PC-3 (cell line): ENCODE measurements at regions not wholly inside any gene's neighbourhood (a gene's known extent, or its start where the extent isn't known, plus 50 kb on each side); places are given as distances from the start of the nearest gene placed in this dataset.
"Not testable (repeated sequence)": the region's sequence is repeated elsewhere in the genome, so short reads cannot be mapped to it uniquely, and the experiment has no call there.

Experiments
- ATAC-seq: fragments of 200-7000 bp; cut with Tn5 transposase; 2 replicates; pipeline ENCODE4 v1.9.1; 2020; ENCODE audit warnings: mild to moderate bottlenecking, moderate library complexity
- BruUV-seq: library from RNA; stranded (reverse); fragments of 400-500 nt; replicated peaks from 2 replicates; lab custom pipeline; 2021; lab: Mats Ljungman, UMichigan
- CTCF ChIA-PET: fragments of 300-600 bp; sonication (Branson Sonifier 250); formaldehyde crosslinking; loops from one replicate; lab custom pipeline; 2022; ENCODE audit warnings: antibody characterized with exemption; lab: Charles Lee
- POLR2A ChIA-PET: fragments of 300-600 bp; sonication (Branson Sonifier 250); formaldehyde crosslinking; loops from one replicate; lab custom pipeline; 2022; ENCODE audit warnings: antibody characterized with exemption; ENCODE audit not compliant: unreplicated experiment; lab: Charles Lee
- DNase-seq: peaks from one replicate; pipeline ENCODE4 v3.0.0-alpha.2; 2015
- H2AFZ ChIP-seq: fragments of 300-600 bp; sonication (generic); 2 replicates; pipeline ENCODE4 v1.6.0; 2016; ENCODE audit warnings: antibody characterized with exemption, low read length
- H3F3A ChIP-seq: fragments of 300-600 bp; sonication (generic); one replicate; pipeline ENCODE4 v1.6.0; 2017; ENCODE audit warnings: antibody characterized with exemption, low read length, control low read depth, mild to moderate bottlenecking; ENCODE audit not compliant: unreplicated experiment
- H3K27ac ChIP-seq: fragments of 300-600 bp; sonication (generic); 2 replicates; pipeline ENCODE4 v1.5.1; 2016; ENCODE audit warnings: mild to moderate bottlenecking, low read length
- H3K27me3 ChIP-seq: fragments of 300-600 bp; sonication (generic); 2 replicates; pipeline ENCODE4 v1.6.1; 2016; ENCODE audit warnings: low read length, mixed read lengths
- H3K36me3 ChIP-seq: fragments of 300-600 bp; sonication (generic); 2 replicates; pipeline ENCODE4 v1.6.1; 2016; ENCODE audit warnings: low read depth, mixed run types, low read length, mixed read lengths
- H3K4me1 ChIP-seq: fragments of 300-600 bp; sonication (generic); 2 replicates; pipeline ENCODE4 v1.5.1; 2016; ENCODE audit warnings: low read length; ENCODE audit not compliant: insufficient read depth
- H3K4me2 ChIP-seq: fragments of 300-600 bp; sonication (generic); 2 replicates; pipeline ENCODE4 v1.6.0; 2016; ENCODE audit warnings: low read length
- H3K4me3 ChIP-seq: fragments of 300-600 bp; sonication (generic); 2 replicates; pipeline ENCODE4 v1.5.1; 2016; ENCODE audit warnings: mild to moderate bottlenecking, low read length, mixed read lengths
- H3K79me2 ChIP-seq: fragments of 300-600 bp; sonication (generic); 2 replicates; pipeline ENCODE4 v1.6.1; 2017; ENCODE audit warnings: low read length, mixed read lengths
- H3K9ac ChIP-seq: fragments of 300-600 bp; sonication (generic); 2 replicates; pipeline ENCODE4 v1.6.0; 2016; ENCODE audit warnings: mild to moderate bottlenecking, low read length
- H3K9me2 ChIP-seq: fragments of 300-600 bp; sonication (generic); replicated peaks from 2 replicates; pipeline ENCODE4 v1.6.1; 2016; ENCODE audit warnings: mixed run types, low read length, mixed read lengths
- H3K9me3 ChIP-seq: fragments of 300-600 bp; sonication (generic); 2 replicates; pipeline ENCODE4 v1.6.1; 2016; ENCODE audit warnings: low read length, mixed read lengths
- H4K20me1 ChIP-seq: fragments of 300-600 bp; sonication (generic); 2 replicates; pipeline ENCODE4 v1.6.1; 2016; ENCODE audit warnings: low read length, mixed read lengths
- EZH2 ChIP-seq: fragments of 300-600 bp; sonication (generic); IDR thresholded peaks from one replicate; pipeline ENCODE4 v1.6.1; 2017; ENCODE audit warnings: antibody characterized with exemption, mild to moderate bottlenecking, low read length; ENCODE audit not compliant: unreplicated experiment
- EZH2phosphoT487 ChIP-seq: fragments of 300-600 bp; sonication (generic); IDR thresholded peaks from 2 replicates; pipeline ENCODE4 v1.6.1; 2018; ENCODE audit warnings: mild to moderate bottlenecking, antibody characterized with exemption, low read length, borderline replicate concordance
- intact Hi-C: fragments of 100-400 bp; cut with micrococcal nuclease; formaldehyde crosslinking; loops from 2 replicates; pipeline ENCODE4 v1.9.0; 2023
- TF ChIP-seq, protein P1 (sequence below): fragments of 300-600 bp; sonication (generic); conservative IDR thresholded peaks from 2 replicates; pipeline ENCODE4 v1.5.1; 2017; ENCODE audit warnings: antibody characterized with exemption, low read depth, mild to moderate bottlenecking, low read length

GRCh38 chr12:9509464-9510161, 98.1 kb downstream of the KLRB1 start:
- ChIA-PET CTCF (no interaction called here), POLR2A (no interaction called here)
- H3K36me3 ChIP-seq = no peaks in the 10 kb centered on the region
- no peak overlapping the region for H3K27ac ChIP-seq
- TF ChIP-seq, protein P1, sequence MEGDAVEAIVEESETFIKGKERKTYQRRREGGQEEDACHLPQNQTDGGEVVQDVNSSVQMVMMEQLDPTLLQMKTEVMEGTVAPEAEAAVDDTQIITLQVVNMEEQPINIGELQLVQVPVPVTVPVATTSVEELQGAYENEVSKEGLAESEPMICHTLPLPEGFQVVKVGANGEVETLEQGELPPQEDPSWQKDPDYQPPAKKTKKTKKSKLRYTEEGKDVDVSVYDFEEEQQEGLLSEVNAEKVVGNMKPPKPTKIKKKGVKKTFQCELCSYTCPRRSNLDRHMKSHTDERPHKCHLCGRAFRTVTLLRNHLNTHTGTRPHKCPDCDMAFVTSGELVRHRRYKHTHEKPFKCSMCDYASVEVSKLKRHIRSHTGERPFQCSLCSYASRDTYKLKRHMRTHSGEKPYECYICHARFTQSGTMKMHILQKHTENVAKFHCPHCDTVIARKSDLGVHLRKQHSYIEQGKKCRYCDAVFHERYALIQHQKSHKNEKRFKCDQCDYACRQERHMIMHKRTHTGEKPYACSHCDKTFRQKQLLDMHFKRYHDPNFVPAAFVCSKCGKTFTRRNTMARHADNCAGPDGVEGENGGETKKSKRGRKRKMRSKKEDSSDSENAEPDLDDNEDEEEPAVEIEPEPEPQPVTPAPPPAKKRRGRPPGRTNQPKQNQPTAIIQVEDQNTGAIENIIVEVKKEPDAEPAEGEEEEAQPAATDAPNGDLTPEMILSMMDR = no peak
- no peak for TF ChIP-seq EZH2
- no peak for TF ChIP-seq EZH2phosphoT487
- no peak for DNase-seq
- H3K4me2 ChIP-seq = no peak overlapping the region
- no peaks in the 10 kb centered on the region for H3K9me3 ChIP-seq
- no peaks in the 10 kb centered on the region for H3K27me3 ChIP-seq
- intact Hi-C loops = no loop called here
- H3K4me1 ChIP-seq = no peaks in the 10 kb centered on the region
- H3K79me2 ChIP-seq = no peaks in the 10 kb centered on the region
- no peaks in the 10 kb centered on the region for H3F3A ChIP-seq
- H3K4me3 ChIP-seq = no peak overlapping the region
- no peak overlapping the region for H3K9ac ChIP-seq
- no peak overlapping the region for H2AFZ ChIP-seq
- H4K20me1 ChIP-seq = no peaks in the 10 kb centered on the region
- no peaks in the 10 kb centered on the region for H3K9me2 ChIP-seq
- no peak for ATAC-seq
- BruUV-seq = no TSS peak

DNA sequence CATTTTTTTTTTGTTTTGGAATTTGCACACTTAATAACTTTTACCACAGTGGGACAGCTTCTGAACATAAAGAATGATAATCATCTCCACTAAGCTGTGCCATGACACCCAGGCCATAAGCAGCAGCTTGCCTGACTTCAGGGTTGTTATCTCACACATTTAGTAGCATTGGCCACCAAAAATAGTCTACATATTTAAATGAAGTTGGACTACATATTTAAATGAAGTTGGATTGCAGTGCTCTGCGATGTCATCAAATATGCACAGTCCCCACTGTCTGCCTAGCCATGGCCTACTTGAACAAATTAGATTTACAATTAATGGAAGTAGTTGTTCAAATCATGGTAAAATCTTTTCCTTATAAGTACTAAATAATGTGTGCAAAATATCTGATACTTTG, 101.0 kb downstream of the KLRB1 start:
- no peaks in the 10 kb centered on the region for H3K79me2 ChIP-seq
- no peaks in the 10 kb centered on the region for H3K9me2 ChIP-seq
- TF ChIP-seq EZH2 = no peak
- TF ChIP-seq, protein P1 = no peak
- TF ChIP-seq EZH2phosphoT487 = no peak
- no peaks in the 10 kb centered on the region for H3K4me1 ChIP-seq
- ChIA-PET CTCF (no interaction called here), POLR2A (no interaction called here)
- ATAC-seq = no peak
- no peak overlapping the region for H3K4me2 ChIP-seq
- H3K27me3 ChIP-seq = no peaks in the 10 kb centered on the region
- no peak overlapping the region for H3K27ac ChIP-seq
- no peaks in the 10 kb centered on the region for H3F3A ChIP-seq
- H4K20me1 ChIP-seq = no peaks in the 10 kb centered on the region
- no peaks in the 10 kb centered on the region for H3K9me3 ChIP-seq
- intact Hi-C loops = no loop called here
- H2AFZ ChIP-seq = no peak overlapping the region
- no peak for DNase-seq
- no peak overlapping the region for H3K9ac ChIP-seq
- no peaks in the 10 kb centered on the region for H3K36me3 ChIP-seq
- H3K4me3 ChIP-seq = no peak overlapping the region
- no TSS peak for BruUV-seq

DNA sequence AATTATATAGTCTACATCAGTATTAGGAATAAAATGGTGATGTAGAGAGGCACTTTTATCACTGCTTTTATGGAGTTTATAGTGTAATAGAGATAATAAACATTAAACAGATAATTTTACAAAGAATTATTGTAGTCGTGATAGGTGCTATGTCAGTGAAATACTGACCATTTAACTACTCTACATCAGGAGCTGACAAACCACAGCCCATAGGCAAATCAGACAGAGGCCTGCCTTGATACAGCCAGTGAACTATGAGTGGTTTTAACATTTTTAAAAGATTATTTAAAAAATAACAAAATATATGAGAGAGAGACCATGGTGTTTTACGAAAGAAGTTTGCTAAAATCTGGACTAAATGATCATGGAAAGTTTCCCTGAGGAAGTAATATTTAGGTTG, 104.3 kb downstream of the KLRB1 start:
- H3K36me3 ChIP-seq, H3K9me2 ChIP-seq, H3K27me3 ChIP-seq, H4K20me1 ChIP-seq, H2AFZ ChIP-seq, DNase-seq, BruUV-seq, H3K4me1 ChIP-seq, ATAC-seq, H3K9me3 ChIP-seq, H3K79me2 ChIP-seq, CTCF ChIA-PET, H3K27ac ChIP-seq, H3K4me2 ChIP-seq, intact Hi-C loops, H3F3A ChIP-seq, POLR2A ChIA-PET, H3K9ac ChIP-seq, H3K4me3 ChIP-seq: not testable (repeated sequence)

DNA sequence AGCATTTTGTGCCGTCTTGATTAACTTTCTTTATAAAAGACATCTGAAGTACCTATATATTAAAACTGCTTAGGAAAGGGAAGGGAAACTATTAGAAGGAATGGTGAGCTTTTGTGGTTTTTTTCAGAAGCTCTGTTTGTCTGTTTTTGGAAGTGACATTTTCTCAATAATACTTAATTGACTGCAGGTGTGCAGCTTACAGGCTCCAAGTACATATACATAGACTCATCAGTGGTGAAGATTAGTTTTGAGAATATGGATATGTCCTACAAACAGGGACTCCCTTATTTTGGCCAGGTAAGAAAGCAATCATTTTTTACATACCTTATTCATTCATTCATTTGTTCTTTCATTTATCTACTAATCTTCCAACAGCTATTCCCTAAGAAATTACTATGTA, 104.9 kb downstream of the KLRB1 start:
- H3K36me3 ChIP-seq, POLR2A ChIA-PET, H2AFZ ChIP-seq, CTCF ChIA-PET, H3K9me2 ChIP-seq, H3K27ac ChIP-seq, H3K9ac ChIP-seq, H3K4me1 ChIP-seq, H3F3A ChIP-seq, ATAC-seq, H3K9me3 ChIP-seq, H3K79me2 ChIP-seq, intact Hi-C loops, H3K4me2 ChIP-seq, H4K20me1 ChIP-seq, BruUV-seq, H3K27me3 ChIP-seq, H3K4me3 ChIP-seq, DNase-seq: not testable (repeated sequence)

GRCh38 chr12:9493325-9493724, 114.4 kb downstream of the KLRB1 start:
- H4K20me1 ChIP-seq, H3K36me3 ChIP-seq, H3K79me2 ChIP-seq, H3K9me2 ChIP-seq, H3F3A ChIP-seq, H3K27me3 ChIP-seq, H3K4me1 ChIP-seq, H3K4me2 ChIP-seq, intact Hi-C loops, CTCF ChIA-PET, H3K27ac ChIP-seq, BruUV-seq, DNase-seq, H2AFZ ChIP-seq, H3K4me3 ChIP-seq, POLR2A ChIA-PET, ATAC-seq, H3K9me3 ChIP-seq, H3K9ac ChIP-seq: not testable (repeated sequence)
